HL-60 (cell line): ENCODE measurements at regions not wholly inside any gene's neighbourhood (a gene's known extent, or its start where the extent isn't known, plus 50 kb on each side); places are given as distances from the start of the nearest gene placed in this dataset.

Experiments
- DNase-seq, 2 experiments: peaks; one replicate each; pipeline ENCODE4 v3.0.0-alpha.2; 2010 to 2020; ENCODE audit warnings: low read depth in 1 of 2, low spot score in 1 of 2
- H3K27ac ChIP-seq: fragments of 250-450 bp; sonication (Bioruptor Pico); replicated peaks from 2 replicates; pipeline ENCODE4 v1.5.1; 2020; ENCODE audit warnings: mild to moderate bottlenecking, moderate library complexity
- H3K27me3 ChIP-seq: fragments of 250-450 bp; sonication (Bioruptor Pico); 2 replicates; pipeline ENCODE4 v1.5.1; 2021; ENCODE audit warnings: mild to moderate bottlenecking, moderate library complexity; ENCODE audit not compliant: insufficient read depth, poor library complexity, severe bottlenecking
- H3K4me3 ChIP-seq: replicated peaks from 2 replicates; pipeline ENCODE4 v1.5.1; 2011; ENCODE audit warnings: mild to moderate bottlenecking, control low read depth, low read length; ENCODE audit not compliant: insufficient read depth
- CTCF ChIP-seq: IDR thresholded peaks from one replicate; pipeline ENCODE4 v1.5.1; 2011; ENCODE audit warnings: low read length, control low read depth, inconsistent platforms; ENCODE audit not compliant: insufficient read depth
- GABPA ChIP-seq: IDR thresholded peaks from 2 replicates; pipeline ENCODE4 v1.6.1; 2012; ENCODE audit warnings: low read depth
- POLR2AphosphoS5 ChIP-seq: IDR thresholded peaks from 2 replicates; pipeline ENCODE4 v1.6.1; 2012; ENCODE audit warnings: low read depth
- REST ChIP-seq: IDR thresholded peaks from 2 replicates; pipeline ENCODE4 v1.6.1; 2012; ENCODE audit warnings: low read depth; ENCODE audit not compliant: insufficient replicate concordance
- SPI1 ChIP-seq: IDR thresholded peaks from 2 replicates; pipeline ENCODE4 v1.6.1; 2012; ENCODE audit warnings: low read depth, mild to moderate bottlenecking, borderline replicate concordance

- no peak overlapping the region for H3K4me3 ChIP-seq
- TF ChIP-seq POLR2AphosphoS5 (no peak), REST (no peak), CTCF (no peak)
- H3K27me3 ChIP-seq: no peaks in the 10 kb centered on the region
- DNase-seq: no peak
- no peak overlapping the region for H3K27ac ChIP-seq
Measured at GRCh38 chr17:72338847-72339790, 218.3 kb downstream of the SOX9 start.

- Histone ChIP-seq H3K27me3 (no peaks in the 10 kb centered on the region), H3K4me3 (no peak overlapping the region), H3K27ac (no peak overlapping the region)
- TF ChIP-seq REST (no peak), POLR2AphosphoS5 (no peak), CTCF (no peak), GABPA (no peak), SPI1 (no peak)
- DNase-seq: no peak
Measured at GRCh38 chr17:72340836-72341235, 220.0 kb downstream of the SOX9 start.

GRCh38 chr17:72342061-72342460 lies 221.2 kb downstream of the SOX9 start:
- no peak overlapping the region for H3K27ac ChIP-seq
- no peak overlapping the region for H3K4me3 ChIP-seq

More at GRCh38 chr17:72342061-72342460, 221.2 kb downstream of the SOX9 start:
- DNase-seq: no peak
- TF ChIP-seq CTCF (no peak), SPI1 (no peak), POLR2AphosphoS5 (no peak), GABPA (no peak), REST (no peak)
- no peaks in the 10 kb centered on the region for H3K27me3 ChIP-seq
